H1 (cell line): ENCODE measurements at regions not wholly inside any gene's neighbourhood (a gene's known extent, or its start where the extent isn't known, plus 50 kb on each side); places are given as distances from the start of the nearest gene placed in this dataset.

Source experiments
- CTCF ChIA-PET: fragments of 300-600 bp; sonication (Branson Sonifier 250); formaldehyde crosslinking; loops from one replicate; lab custom pipeline; 2021; ENCODE audit not compliant: partially characterized antibody; lab: Charles Lee
- POLR2A ChIA-PET: fragments of 300-600 bp; sonication (Branson Sonifier 250); formaldehyde crosslinking; loops from one replicate; lab custom pipeline; 2021; ENCODE audit warnings: inconsistent platforms; ENCODE audit not compliant: partially characterized antibody; lab: Charles Lee
- DNase-seq, 2 experiments: peaks; one replicate each; pipeline versions ENCODE4 v3.0.0 to v3.0.0-alpha.2; 2010 to 2022; ENCODE audit warnings: low spot score in 2 of 2, low read depth in 1 of 2, mixed read lengths in 1 of 2
- FAIRE-seq: peaks from 2 replicates; lab custom pipeline; 2011; peaks lifted over from hg19 to GRCh38; lab: Jason Lieb, UNC
- H2AFZ ChIP-seq: 2 replicates; pipeline ENCODE4 v1.8.1; 2012; ENCODE audit warnings: low read length, inconsistent platforms
- H2AK5ac ChIP-seq: 2 replicates; pipeline ENCODE4 v1.6.1; 2013; ENCODE audit warnings: low read depth, low read length
- H2BK120ac ChIP-seq: replicated peaks from 2 replicates; pipeline ENCODE3; 2013; ENCODE audit warnings: low read depth, low read length, inconsistent platforms
- H2BK12ac ChIP-seq: 2 replicates; pipeline ENCODE4 v1.6.1; 2013; ENCODE audit warnings: low read depth, low read length
- H2BK15ac ChIP-seq: 2 replicates; pipeline ENCODE4 v1.6.1; 2013; ENCODE audit warnings: low read length
- H2BK20ac ChIP-seq: 2 replicates; pipeline ENCODE4 v1.6.1; 2013; ENCODE audit warnings: low read length
- H2BK5ac ChIP-seq: 2 replicates; pipeline ENCODE4 v1.6.1; 2013; ENCODE audit warnings: low read depth, low read length
- H3K14ac ChIP-seq: 2 replicates; pipeline ENCODE4 v1.6.1; 2013; ENCODE audit warnings: inconsistent platforms; ENCODE audit not compliant: insufficient read length
- H3K18ac ChIP-seq: 2 replicates; pipeline ENCODE4 v1.6.1; 2013; ENCODE audit warnings: low read length; ENCODE audit errors: extremely low read depth
- H3K23ac ChIP-seq: 2 replicates; pipeline ENCODE4 v1.6.1; 2013; ENCODE audit warnings: inconsistent platforms; ENCODE audit not compliant: insufficient read length
- H3K23me2 ChIP-seq: 2 replicates; pipeline ENCODE4 v1.6.1; 2013; ENCODE audit warnings: low read depth, low read length
- H3K27ac ChIP-seq: 2 replicates; pipeline ENCODE4 v1.6.1; 2011; ENCODE audit warnings: low read depth, low read length, inconsistent platforms
- H3K27me3 ChIP-seq, 4 experiments: replicated peaks in 1 of 4; 1 replicate in 1 of 4; 2 replicates in 3 of 4; pipeline versions ENCODE4 v1.6.1 to v1.8.1; 2011 to 2013; ENCODE audit warnings: low read length in 3 of 4, mild to moderate bottlenecking in 3 of 4, inconsistent platforms in 2 of 4, mixed read lengths in 2 of 4, moderate library complexity in 1 of 4; ENCODE audit not compliant: control insufficient read depth in 3 of 4, insufficient read depth in 3 of 4; ENCODE audit errors: extremely low read depth in 1 of 4
- H3K36me3 ChIP-seq, 4 experiments: 2 replicates each; pipeline versions ENCODE4 v1.6.1 to v1.8.1; 2011 to 2013; ENCODE audit warnings: mild to moderate bottlenecking in 4 of 4, low read length in 3 of 4, moderate library complexity in 2 of 4, control low read depth in 1 of 4, inconsistent platforms in 1 of 4; ENCODE audit not compliant: insufficient read depth in 4 of 4, control insufficient read depth in 2 of 4
- H3K4ac ChIP-seq: replicated peaks from 2 replicates; pipeline ENCODE3; 2013; ENCODE audit warnings: low read length, low read depth, mixed read lengths, inconsistent platforms; ENCODE audit not compliant: insufficient read length
- H3K4me1 ChIP-seq, 4 experiments: replicated peaks in 1 of 4; 1 replicate in 1 of 4; 2 replicates in 3 of 4; pipeline versions ENCODE4 v1.6.1 to v1.8.1; 2011 to 2013; ENCODE audit warnings: low read length in 3 of 4, inconsistent platforms in 2 of 4, mixed read lengths in 1 of 4; ENCODE audit not compliant: insufficient read depth in 4 of 4, control insufficient read depth in 3 of 4
- H3K4me2 ChIP-seq, 2 experiments: 2 replicates each; pipeline versions ENCODE4 v1.6.1 to v1.8.1; 2011 to 2013; ENCODE audit warnings: low read depth in 2 of 2, low read length in 2 of 2, control low read depth in 1 of 2, inconsistent platforms in 1 of 2, mild to moderate bottlenecking in 1 of 2; ENCODE audit not compliant: insufficient read depth in 1 of 2
- H3K4me3 ChIP-seq, 4 experiments: fragments of 200-600, 300-600 bp in 1 of 4; sonication (generic), shearing (Covaris generic), sonication (Bioruptor Twin) in 1 of 4; 2 replicates each; pipeline versions ENCODE4 v1.5.1 to v1.8.1; 2011 to 2016; ENCODE audit warnings: low read length in 4 of 4, low read depth in 3 of 4, control low read depth in 2 of 4, inconsistent platforms in 2 of 4, mild to moderate bottlenecking in 2 of 4, mixed read lengths in 1 of 4, moderate library complexity in 1 of 4; ENCODE audit not compliant: insufficient read depth in 2 of 4; ENCODE audit errors: extremely low read depth in 1 of 4
- H3K56ac ChIP-seq: replicated peaks from 2 replicates; pipeline ENCODE3; 2013; ENCODE audit warnings: low read depth, mild to moderate bottlenecking, mixed read lengths, low read length, inconsistent platforms; ENCODE audit not compliant: insufficient read length
- H3K79me1 ChIP-seq: 2 replicates; pipeline ENCODE4 v1.6.1; 2013; ENCODE audit warnings: low read depth, low read length, control low read depth
- H3K79me2 ChIP-seq, 2 experiments: 2 replicates each; pipeline versions ENCODE4 v1.6.1 to v1.8.1; 2012 to 2013; ENCODE audit warnings: low read length in 2 of 2, mild to moderate bottlenecking in 2 of 2, inconsistent platforms in 1 of 2; ENCODE audit not compliant: insufficient read depth in 2 of 2, control insufficient read depth in 1 of 2
- H3K9ac ChIP-seq, 4 experiments: replicated peaks in 1 of 4; 1 replicate in 1 of 4; 2 replicates in 3 of 4; pipeline versions ENCODE4 v1.6.1 to v1.8.1; 2011 to 2013; ENCODE audit warnings: low read depth in 3 of 4, low read length in 3 of 4, control low read depth in 2 of 4, mild to moderate bottlenecking in 2 of 4, moderate library complexity in 2 of 4, inconsistent platforms in 1 of 4; ENCODE audit errors: extremely low read depth in 1 of 4
- H3K9me3 ChIP-seq, 2 experiments: 2 replicates each; pipeline versions ENCODE4 v1.6.1 to v1.8.1; 2012 to 2013; ENCODE audit warnings: mild to moderate bottlenecking in 2 of 2, moderate library complexity in 2 of 2, control low read depth in 1 of 2, inconsistent platforms in 1 of 2, low read depth in 1 of 2, low read length in 1 of 2, mixed read lengths in 1 of 2; ENCODE audit not compliant: insufficient read depth in 2 of 2
- H4K20me1 ChIP-seq, 2 experiments: replicated peaks in 1 of 2; 2 replicates each; pipeline versions ENCODE3 to v1.8.1; 2011 to 2013; ENCODE audit warnings: inconsistent platforms in 2 of 2, low read length in 2 of 2, mild to moderate bottlenecking in 1 of 2; ENCODE audit not compliant: insufficient read depth in 2 of 2, control insufficient read depth in 1 of 2
- H4K5ac ChIP-seq: 2 replicates; pipeline ENCODE4 v1.6.1; 2013; ENCODE audit warnings: low read length, low read depth, mixed read lengths, inconsistent platforms; ENCODE audit not compliant: insufficient read length
- H4K8ac ChIP-seq: 2 replicates; pipeline ENCODE4 v1.8.0; 2013; ENCODE audit warnings: mild to moderate bottlenecking, moderate library complexity, low read length, inconsistent platforms; ENCODE audit not compliant: insufficient read depth; ENCODE audit errors: extremely low read depth
- H4K91ac ChIP-seq: replicated peaks from 2 replicates; pipeline ENCODE3; 2013; ENCODE audit warnings: low read length, mixed read lengths, inconsistent platforms; ENCODE audit not compliant: insufficient read length
- ASH2L ChIP-seq: fragments of 200-600, 300-600 bp; sonication (generic); IDR thresholded peaks from one replicate; pipeline ENCODE4 v1.7.1; 2017; ENCODE audit warnings: low read length
- BACH1 ChIP-seq: IDR thresholded peaks from 2 replicates; pipeline ENCODE4 v1.6.1; 2012; ENCODE audit warnings: low read length, improper control_type of control experiment
- BCL11A ChIP-seq, 2 experiments: IDR thresholded peaks; one replicate each; pipeline ENCODE4 v1.6.1; 2011; ENCODE audit warnings: low read depth in 2 of 2, low read length in 2 of 2, mild to moderate bottlenecking in 2 of 2
- CHD2 ChIP-seq: IDR thresholded peaks from 2 replicates; pipeline ENCODE4 v1.6.1; 2012; ENCODE audit warnings: low read length, improper control_type of control experiment
- CREB1 ChIP-seq: IDR thresholded peaks from 2 replicates; pipeline ENCODE4 v1.6.1; 2012; ENCODE audit warnings: inconsistent platforms
- KDM5A ChIP-seq: fragments of 200-600 bp; IDR thresholded peaks from 2 replicates; pipeline ENCODE4 v1.7.1; 2012; ENCODE audit warnings: mild to moderate bottlenecking, low read length, inconsistent platforms, mixed read lengths
- MAFK ChIP-seq: IDR thresholded peaks from 2 replicates; pipeline ENCODE4 v1.6.1; 2012; ENCODE audit warnings: low read depth, mild to moderate bottlenecking, improper control_type of control experiment, low read length
- TBP ChIP-seq: IDR thresholded peaks from 2 replicates; pipeline ENCODE4 v1.6.1; 2011; ENCODE audit warnings: low read depth, low read length, improper control_type of control experiment
- WGBS, 2 experiments: shearing (Covaris generic) in 1 of 2; methylation state at CpG; one replicate each; pipeline versions ENCODE4 v1.1.6 to v1.1.7; 2013 to 2015; ENCODE audit warnings: low lambda C conversion rate in 2 of 2, mixed read lengths in 2 of 2, inconsistent platforms in 1 of 2, low coverage in 1 of 2, missing lambda C conversion rate in 1 of 2; ENCODE audit not compliant: insufficient replicate concordance in 2 of 2, insufficient coverage in 1 of 2, insufficient read length in 1 of 2; ENCODE audit errors: extremely low coverage in 1 of 2, missing lambda C conversion rate in 1 of 2; 5-methylcytosine and 5-hydroxymethylcytosine counted together

DNA sequence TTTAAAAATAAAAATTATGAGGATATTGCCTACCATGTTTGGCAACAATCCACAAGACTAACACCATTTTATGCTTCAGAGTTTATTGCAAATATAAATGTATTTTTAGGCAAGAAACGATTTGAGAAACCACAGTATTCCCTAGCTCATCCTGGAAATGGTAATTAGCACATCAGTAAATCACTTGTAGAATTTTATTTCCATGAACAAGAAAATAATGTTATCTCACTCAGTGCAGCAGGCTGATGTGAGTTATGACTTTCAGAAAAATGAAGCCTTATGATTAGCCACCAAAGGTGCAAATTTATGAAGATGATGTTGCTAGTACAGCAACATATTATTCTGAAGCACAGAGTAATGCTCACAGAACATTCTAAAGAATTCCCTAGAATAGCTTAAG, 127.7 kb upstream of the GJE1 start:
- CTCF ChIA-PET: interaction anchor here (0.9 to 1.4 kb wide), 2 partner anchors 16 to 67 kb away, joined by 3 read pairs; no protein-coding TSS in a partner anchor
- no peak overlapping the region for H2BK15ac ChIP-seq

More for the DNA sequence above, 127.7 kb upstream of the GJE1 start:
- Histone ChIP-seq H3K4me3 (no peak overlapping the region), H3K4ac (no peak overlapping the region), H4K91ac (no peak overlapping the region), H3K23ac (no peak overlapping the region), H3K36me3 (no peaks in the 10 kb centered on the region; a peak in 1 of 8 replicates), H3K9ac (no peak overlapping the region), H3K9me3 (no peaks in the 10 kb centered on the region), H3K27ac (no peak overlapping the region), H2AFZ (no peak overlapping the region), H3K27me3 (no peaks in the 10 kb centered on the region), H2BK20ac (no peak overlapping the region), H4K8ac (no peak overlapping the region), H3K4me1 (peaks cover 0 to 3% (median 0%) of the 10 kb centered on the region in 4 experiments; a peak in 2 of 7 replicates), H4K20me1 (no peaks in the 10 kb centered on the region), H3K79me2 (0 out of 4 replicates have a peak, but pooled peaks cover 0 to 3% of the 10 kb centered on the region in 2 experiments), H2BK5ac (no peak overlapping the region), H3K18ac (no peak overlapping the region), H2AK5ac (no peak overlapping the region), H3K4me2 (no peak overlapping the region), H3K56ac (no peak overlapping the region), H2BK120ac (no peak overlapping the region), H3K14ac (no peak overlapping the region), H3K79me1 (no peaks in the 10 kb centered on the region), H4K5ac (no peak overlapping the region), H2BK12ac (no peak overlapping the region), H3K23me2 (no peaks in the 10 kb centered on the region)
- DNase-seq (no peak), FAIRE-seq (no peak)
- no peak for TF ChIP-seq ASH2L
- TF ChIP-seq BCL11A (IDR thresholded peaks at IDR 0.05; ENCODE audit: low read depth in 2 of 2, low read length in 2 of 2): no peak
- no peak for TF ChIP-seq BACH1
- TF ChIP-seq KDM5A: no peak
- TF ChIP-seq MAFK: no peak
- no peak for TF ChIP-seq CREB1
- no peak for TF ChIP-seq TBP
- TF ChIP-seq CHD2: no peak
- POLR2A ChIA-PET: interaction anchor here (1.2 kb wide), 1 partner anchor 10 kb away, joined by 4 read pairs; no protein-coding TSS in a partner anchor
- 83% methylated on average over 1 of the region's 1 CpG; no CpG with 5 or more reads in 1 of the 2 experiments for WGBS, 2 experiments
